Parathyroid adenoma (tissue), 2 donors: ENCODE measurements at regions not wholly inside any gene's neighbourhood (a gene's known extent, or its start where the extent isn't known, plus 50 kb on each side); places are given as distances from the start of the nearest gene placed in this dataset.

Source experiments
- H2AFZ ChIP-seq: fragments of 300-600 bp; sonication (generic); one replicate; pipeline ENCODE4 v1.7.0; 2017; ENCODE audit warnings: antibody characterized with exemption, mild to moderate bottlenecking
- H3K27ac ChIP-seq: fragments of 300-600 bp; sonication (generic); one replicate; pipeline ENCODE4 v1.7.0; 2017
- H3K27me3 ChIP-seq: fragments of 300-600 bp; sonication (generic); one replicate; pipeline ENCODE4 v1.7.0; 2017; ENCODE audit warnings: low read length; ENCODE audit not compliant: control insufficient read depth, insufficient read depth
- H3K36me3 ChIP-seq: fragments of 300-600 bp; sonication (generic); one replicate; pipeline ENCODE4 v1.7.0; 2017; ENCODE audit warnings: low read length; ENCODE audit not compliant: control insufficient read depth, insufficient read depth
- H3K4me1 ChIP-seq: fragments of 300-600 bp; sonication (generic); one replicate; pipeline ENCODE4 v1.7.0; 2017; ENCODE audit warnings: control low read depth
- H3K4me2 ChIP-seq: fragments of 300-600 bp; sonication (generic); one replicate; pipeline ENCODE4 v1.7.0; 2017; ENCODE audit warnings: low read length
- H3K4me3 ChIP-seq: fragments of 300-600 bp; sonication (generic); one replicate; pipeline ENCODE4 v1.7.0; 2017; ENCODE audit warnings: low read depth, low read length
- H3K79me2 ChIP-seq: fragments of 300-600 bp; sonication (generic); one replicate; pipeline ENCODE4 v1.7.0; 2017; ENCODE audit warnings: control low read depth
- H3K9ac ChIP-seq: fragments of 300-600 bp; sonication (generic); one replicate; pipeline ENCODE4 v1.7.0; 2017; ENCODE audit warnings: mild to moderate bottlenecking
- H3K9me3 ChIP-seq: fragments of 300-600 bp; sonication (generic); one replicate; pipeline ENCODE4 v1.7.0; 2017; ENCODE audit warnings: low read length; ENCODE audit not compliant: control insufficient read depth
- TF ChIP-seq, protein P1 (sequence below): fragments of 300-600 bp; sonication (generic); IDR thresholded peaks from one replicate; pipeline ENCODE4 v1.7.0; 2017; ENCODE audit warnings: antibody characterized with exemption, mild to moderate bottlenecking
- donor health status: primary hyperparathyroidism.

DNA sequence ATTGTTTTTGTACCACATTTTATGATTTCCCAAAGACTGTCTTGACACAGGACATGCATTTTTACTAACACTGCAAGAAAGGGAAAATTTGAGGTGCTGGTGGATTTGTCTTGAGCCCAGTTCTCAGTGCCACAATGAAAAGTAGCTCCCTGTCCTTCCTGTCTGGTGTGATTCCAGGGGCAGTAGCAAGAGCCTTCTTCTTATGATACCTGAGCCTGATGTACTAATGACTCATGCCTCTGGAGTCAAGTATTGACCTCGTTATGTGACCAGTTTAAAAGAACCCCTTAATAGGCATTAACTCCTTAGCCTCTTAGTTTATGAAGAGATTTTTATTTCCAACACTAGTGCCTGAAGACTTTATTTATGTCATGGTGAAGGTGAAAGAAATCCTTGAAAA is 728.6 kb downstream of the SLC4A3 start:
- H3K9ac ChIP-seq, result no peak overlapping the region
- H3K27me3 ChIP-seq, result no peaks in the 10 kb centered on the region
- H3K36me3 ChIP-seq, result no peaks in the 10 kb centered on the region
- H3K4me1 ChIP-seq, result peaks cover 7% of the 10 kb centered on the region
- H3K4me2 ChIP-seq, result peak overlapping the region; percentile 56
- no peak overlapping the region for H2AFZ ChIP-seq
- TF ChIP-seq, protein P1, sequence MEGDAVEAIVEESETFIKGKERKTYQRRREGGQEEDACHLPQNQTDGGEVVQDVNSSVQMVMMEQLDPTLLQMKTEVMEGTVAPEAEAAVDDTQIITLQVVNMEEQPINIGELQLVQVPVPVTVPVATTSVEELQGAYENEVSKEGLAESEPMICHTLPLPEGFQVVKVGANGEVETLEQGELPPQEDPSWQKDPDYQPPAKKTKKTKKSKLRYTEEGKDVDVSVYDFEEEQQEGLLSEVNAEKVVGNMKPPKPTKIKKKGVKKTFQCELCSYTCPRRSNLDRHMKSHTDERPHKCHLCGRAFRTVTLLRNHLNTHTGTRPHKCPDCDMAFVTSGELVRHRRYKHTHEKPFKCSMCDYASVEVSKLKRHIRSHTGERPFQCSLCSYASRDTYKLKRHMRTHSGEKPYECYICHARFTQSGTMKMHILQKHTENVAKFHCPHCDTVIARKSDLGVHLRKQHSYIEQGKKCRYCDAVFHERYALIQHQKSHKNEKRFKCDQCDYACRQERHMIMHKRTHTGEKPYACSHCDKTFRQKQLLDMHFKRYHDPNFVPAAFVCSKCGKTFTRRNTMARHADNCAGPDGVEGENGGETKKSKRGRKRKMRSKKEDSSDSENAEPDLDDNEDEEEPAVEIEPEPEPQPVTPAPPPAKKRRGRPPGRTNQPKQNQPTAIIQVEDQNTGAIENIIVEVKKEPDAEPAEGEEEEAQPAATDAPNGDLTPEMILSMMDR, result no peak
- H3K79me2 ChIP-seq, result no peaks in the 10 kb centered on the region
- H3K27ac ChIP-seq, result no peak overlapping the region
- no peaks in the 10 kb centered on the region for H3K9me3 ChIP-seq
- H3K4me3 ChIP-seq, result no peak overlapping the region

DNA sequence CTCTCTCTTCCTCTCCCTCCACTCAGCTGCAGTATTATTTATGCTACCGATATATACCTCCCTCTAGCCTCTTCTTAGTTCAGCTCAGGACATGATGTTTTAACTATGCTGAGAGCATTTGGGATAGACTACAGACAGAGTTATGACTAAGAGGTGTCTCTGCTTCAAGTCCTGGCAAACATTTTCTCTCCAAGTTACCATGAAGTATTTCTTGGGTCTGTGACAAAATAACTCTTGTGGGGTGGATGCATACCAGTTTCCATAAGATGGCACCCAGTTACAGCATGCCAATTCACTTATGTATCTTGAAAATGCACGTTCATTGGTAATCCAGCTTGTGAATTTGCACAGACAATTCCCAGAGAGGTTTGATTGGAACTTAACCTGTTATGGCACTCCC is 737.6 kb downstream of the SLC4A3 start:
- H3K27me3 ChIP-seq, result no peaks in the 10 kb centered on the region
- H3K36me3 ChIP-seq, result no peaks in the 10 kb centered on the region
- no peak overlapping the region for H3K4me3 ChIP-seq
- TF ChIP-seq, protein P1, result no peak
- no peaks in the 10 kb centered on the region for H3K79me2 ChIP-seq
- no peaks in the 10 kb centered on the region for H3K9me3 ChIP-seq
- H3K4me2 ChIP-seq, result no peak overlapping the region
- no peak overlapping the region for H2AFZ ChIP-seq
- H3K9ac ChIP-seq, result no peak overlapping the region
- no peak overlapping the region for H3K27ac ChIP-seq
- H3K4me1 ChIP-seq, result no peaks in the 10 kb centered on the region

DNA sequence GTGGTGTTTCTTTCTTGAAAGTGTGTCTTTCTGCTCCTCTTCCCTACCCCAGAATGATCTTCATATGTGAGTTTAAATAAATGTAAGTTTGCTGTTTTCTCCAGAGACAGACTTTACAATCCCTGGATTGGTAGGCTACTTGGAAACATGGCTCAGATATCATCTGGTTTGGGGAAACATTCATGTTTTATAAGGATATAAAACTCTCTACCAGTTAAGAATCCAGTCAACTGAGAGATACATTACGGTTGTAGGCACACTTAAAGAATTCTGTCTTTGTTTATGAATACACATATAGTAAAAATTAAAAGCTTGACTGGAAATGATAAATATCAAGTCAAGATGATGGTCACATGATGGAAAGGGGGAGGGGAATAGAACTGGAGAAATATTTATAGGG is 739.3 kb downstream of the SLC4A3 start:
- Histone ChIP-seq H3K27me3 (no peaks in the 10 kb centered on the region), H3K9ac (no peak overlapping the region), H3K4me3 (no peak overlapping the region), H3K4me1 (no peaks in the 10 kb centered on the region), H3K9me3 (no peaks in the 10 kb centered on the region), H3K79me2 (no peaks in the 10 kb centered on the region), H3K36me3 (no peaks in the 10 kb centered on the region), H3K27ac (no peak overlapping the region), H3K4me2 (no peak overlapping the region), H2AFZ (no peak overlapping the region)
- TF ChIP-seq, protein P1, result no peak

DNA sequence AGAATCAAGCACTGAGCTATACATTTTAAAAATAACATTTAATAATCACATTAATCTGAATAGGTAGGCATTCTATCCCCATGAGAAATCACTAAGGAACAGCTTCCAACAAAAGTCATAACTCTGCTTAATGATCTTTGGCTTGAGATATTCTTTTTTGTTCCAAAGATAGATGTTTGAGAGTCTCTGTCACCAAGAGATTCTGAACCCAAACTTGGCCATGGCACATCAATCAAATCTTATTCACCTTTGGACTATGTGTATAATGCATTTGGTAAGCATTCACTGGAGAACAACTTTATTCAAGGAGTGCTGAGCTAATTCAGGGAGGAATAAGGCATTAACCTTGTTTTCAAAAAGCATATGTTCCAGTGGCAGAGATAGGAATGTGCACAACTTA is 743.3 kb downstream of the SLC4A3 start:
- no peaks in the 10 kb centered on the region for H3K27me3 ChIP-seq

DNA sequence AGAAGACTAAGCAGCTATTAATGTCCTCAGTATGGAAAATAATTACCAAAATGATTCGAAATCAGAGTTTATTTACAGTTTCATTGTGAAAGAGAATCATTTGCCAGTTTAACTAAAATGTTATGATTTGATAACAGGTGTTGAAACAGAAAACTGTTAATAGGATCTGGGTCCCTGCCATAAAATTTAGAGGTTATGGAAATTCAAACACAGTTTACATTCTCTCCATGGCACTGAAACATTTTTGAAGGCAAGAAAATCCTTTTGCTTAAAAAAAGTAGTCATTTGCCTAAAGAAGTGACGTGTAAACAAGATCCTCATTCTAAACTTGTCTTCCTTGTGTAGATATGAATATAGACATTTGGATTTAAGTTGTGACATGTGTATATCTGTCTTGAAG is 743.8 kb downstream of the SLC4A3 start:
- Histone ChIP-seq H3K4me1 (no peaks in the 10 kb centered on the region), H3K36me3 (no peaks in the 10 kb centered on the region), H3K4me2 (no peak overlapping the region), H3K4me3 (no peak overlapping the region), H3K9me3 (no peaks in the 10 kb centered on the region), H2AFZ (no peak overlapping the region), H3K79me2 (no peaks in the 10 kb centered on the region), H3K27ac (no peak overlapping the region), H3K27me3 (no peaks in the 10 kb centered on the region), H3K9ac (no peak overlapping the region)
- TF ChIP-seq, protein P1, result no peak

More for the DNA sequence above, 743.3 kb downstream of the SLC4A3 start:
- Histone ChIP-seq H3K27ac (no peak overlapping the region), H3K4me3 (no peak overlapping the region), H3K4me2 (no peak overlapping the region), H3K36me3 (no peaks in the 10 kb centered on the region), H3K79me2 (no peaks in the 10 kb centered on the region), H3K9me3 (no peaks in the 10 kb centered on the region), H3K4me1 (no peaks in the 10 kb centered on the region), H2AFZ (no peak overlapping the region), H3K9ac (no peak overlapping the region)
- TF ChIP-seq, protein P1, result no peak
